Trophoblast cell (in vitro differentiated cells and primary cell): ENCODE measurements at regions not wholly inside any gene's neighbourhood (a gene's known extent, or its start where the extent isn't known, plus 50 kb on each side); places are given as distances from the start of the nearest gene placed in this dataset.

Experiments used
- DNase-seq, 2 donors: peaks; one replicate each; pipeline ENCODE4 v3.0.0-alpha.2; 2016
- H2AFZ ChIP-seq: 2 replicates; pipeline ENCODE4 v1.6.1; 2013; ENCODE audit warnings: low read length, moderate library complexity, mild to moderate bottlenecking; ENCODE audit not compliant: insufficient read depth, poor library complexity
- H2AK5ac ChIP-seq: 2 replicates; pipeline ENCODE4 v1.6.1; 2013; ENCODE audit warnings: mild to moderate bottlenecking, low read length
- H2BK120ac ChIP-seq: 2 replicates; pipeline ENCODE4 v1.6.1; 2013; ENCODE audit warnings: low read length, mild to moderate bottlenecking, moderate library complexity; ENCODE audit not compliant: insufficient read depth, poor library complexity
- H2BK12ac ChIP-seq: 2 replicates; pipeline ENCODE4 v1.6.1; 2013; ENCODE audit warnings: mild to moderate bottlenecking, low read length, moderate library complexity
- H2BK5ac ChIP-seq: 2 replicates; pipeline ENCODE4 v1.6.1; 2013; ENCODE audit warnings: low read length, low read depth, moderate library complexity, mild to moderate bottlenecking; ENCODE audit not compliant: poor library complexity
- H3K14ac ChIP-seq: 2 replicates; pipeline ENCODE4 v1.6.1; 2013; ENCODE audit warnings: mild to moderate bottlenecking, low read length
- H3K18ac ChIP-seq: 2 replicates; pipeline ENCODE4 v1.6.1; 2013; ENCODE audit warnings: mild to moderate bottlenecking, low read length
- H3K23ac ChIP-seq: 2 replicates; pipeline ENCODE4 v1.6.1; 2013; ENCODE audit warnings: low read length
- H3K27ac ChIP-seq: 2 replicates; pipeline ENCODE4 v1.5.1; 2013; ENCODE audit warnings: low read depth, mild to moderate bottlenecking, inconsistent platforms, low read length, moderate library complexity
- H3K27me3 ChIP-seq: 2 replicates; pipeline ENCODE4 v1.6.1; 2013; ENCODE audit warnings: inconsistent platforms, mild to moderate bottlenecking, low read length, moderate library complexity; ENCODE audit not compliant: insufficient read depth
- H3K36me3 ChIP-seq, 2 experiments: 1 replicate in 1 of 2; 2 replicates in 1 of 2; pipeline ENCODE4 v1.6.1; 2013; ENCODE audit warnings: low read length in 2 of 2, mild to moderate bottlenecking in 2 of 2, moderate library complexity in 1 of 2; ENCODE audit not compliant: insufficient read depth in 2 of 2, control insufficient read depth in 1 of 2
- H3K4ac ChIP-seq: 2 replicates; pipeline ENCODE4 v1.6.1; 2013; ENCODE audit warnings: low read depth, mild to moderate bottlenecking, low read length, moderate library complexity
- H3K4me1 ChIP-seq, 2 experiments: 1 replicate in 1 of 2; 2 replicates in 1 of 2; pipeline ENCODE4 v1.6.1; 2013; ENCODE audit warnings: low read length in 2 of 2, mild to moderate bottlenecking in 2 of 2, moderate library complexity in 1 of 2; ENCODE audit not compliant: insufficient read depth in 2 of 2, control insufficient read depth in 1 of 2
- H3K4me2 ChIP-seq: 2 replicates; pipeline ENCODE4 v1.6.1; 2013; ENCODE audit warnings: inconsistent platforms, mild to moderate bottlenecking, low read length, moderate library complexity
- H3K4me3 ChIP-seq: 2 replicates; pipeline ENCODE4 v1.5.1; 2013; ENCODE audit warnings: mild to moderate bottlenecking, low read depth, low read length, inconsistent platforms
- H3K79me1 ChIP-seq: one replicate; pipeline ENCODE4 v1.6.1; 2013; ENCODE audit warnings: low read length
- H3K79me2 ChIP-seq: 2 replicates; pipeline ENCODE4 v1.6.1; 2013; ENCODE audit warnings: low read length, mild to moderate bottlenecking; ENCODE audit not compliant: control insufficient read depth, insufficient read depth, poor library complexity
- H3K9ac ChIP-seq: 2 replicates; pipeline ENCODE4 v1.6.1; 2013; ENCODE audit warnings: mild to moderate bottlenecking, low read length
- H3K9me3 ChIP-seq: 2 replicates; pipeline ENCODE4 v1.6.1; 2013; ENCODE audit warnings: low read depth, mild to moderate bottlenecking, control low read depth, inconsistent platforms, low read length; ENCODE audit not compliant: insufficient read depth
- H4K12ac ChIP-seq: 2 replicates; pipeline ENCODE4 v1.6.1; 2013; ENCODE audit warnings: low read depth, mild to moderate bottlenecking, low read length, moderate library complexity
- H4K8ac ChIP-seq: 2 replicates; pipeline ENCODE4 v1.6.1; 2013; ENCODE audit warnings: low read depth, mild to moderate bottlenecking, low read length, moderate library complexity
- H4K91ac ChIP-seq: one replicate; pipeline ENCODE4 v1.6.1; 2013; ENCODE audit warnings: low read depth, mild to moderate bottlenecking, low read length, moderate library complexity
- WGBS: extraction: QIAGEN DNeasy Blood & Tissue Kit; methylation state at CpG from one replicate; pipeline ENCODE4 v1.1.7; 2013; ENCODE audit warnings: missing lambda C conversion rate; ENCODE audit not compliant: insufficient read length, insufficient coverage; ENCODE audit errors: extremely low coverage; 5-methylcytosine and 5-hydroxymethylcytosine counted together

DNA sequence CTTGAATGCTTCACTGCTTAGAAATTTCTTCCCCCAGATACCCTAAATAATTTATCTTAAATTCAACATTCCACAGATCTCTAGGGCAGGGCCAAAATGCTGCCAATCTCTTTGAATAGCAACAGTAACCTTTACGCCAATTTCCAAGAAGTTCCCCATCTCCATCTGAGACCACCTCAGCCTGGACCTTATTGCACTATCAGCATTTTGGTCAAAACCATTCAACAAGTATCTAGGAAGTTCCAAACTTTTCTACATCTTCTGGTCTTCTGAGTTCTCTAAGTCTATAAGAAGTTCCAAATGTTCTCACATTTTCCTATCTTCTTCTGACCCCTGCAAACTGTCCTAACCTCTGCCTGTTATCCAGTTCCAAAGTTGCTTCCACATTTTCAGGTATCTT lies 1306.9 kb upstream of the SORCS1 start:
- WGBS = no CpG with 5 or more reads among the region's 1 CpG
- Histone ChIP-seq H3K14ac (no peak overlapping the region), H4K91ac (no peak overlapping the region), H3K36me3 (no peaks in the 10 kb centered on the region), H3K27me3 (peaks cover 4% of the 10 kb centered on the region), H3K4me2 (no peak overlapping the region), H3K9me3 (peaks cover 4% of the 10 kb centered on the region), H3K18ac (no peak overlapping the region), H2AFZ (no peak overlapping the region), H3K79me1 (no peaks in the 10 kb centered on the region), H3K27ac (no peak overlapping the region), H2BK12ac (no peak overlapping the region), H4K8ac (no peak overlapping the region), H3K4me1 (peaks cover 3% of the 10 kb centered on the region in 2 experiments), H2BK5ac (no peak overlapping the region), H2BK120ac (no peak overlapping the region), H3K79me2 (no peaks in the 10 kb centered on the region), H3K23ac (no peak overlapping the region), H2AK5ac (no peak overlapping the region), H3K4ac (no peak overlapping the region), H3K9ac (no peak overlapping the region), H3K4me3 (no peak overlapping the region), H4K12ac (no peak overlapping the region)
- no peak for DNase-seq

DNA sequence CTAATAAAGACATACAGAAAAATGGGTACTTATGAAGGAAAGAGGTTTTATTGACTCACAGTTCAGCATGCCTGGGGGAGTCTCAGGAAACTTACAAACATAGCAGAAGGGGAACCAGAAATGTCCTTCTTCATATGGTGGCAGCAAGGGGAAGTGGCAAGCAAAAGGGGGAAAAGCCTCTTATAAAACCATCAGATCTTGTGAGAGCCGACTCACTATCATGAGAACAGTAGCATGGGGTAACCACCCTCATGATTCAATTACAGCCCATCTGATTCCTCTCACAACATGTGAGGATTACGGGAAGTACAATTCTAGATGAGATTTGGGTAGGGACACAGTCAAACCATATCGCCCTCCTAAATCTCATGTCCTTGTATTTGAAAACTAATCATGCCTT lies 1305.4 kb upstream of the SORCS1 start:
- Histone ChIP-seq H3K14ac (no peak overlapping the region), H2AFZ (no peak overlapping the region), H4K91ac (no peak overlapping the region), H3K4me2 (no peak overlapping the region), H3K4me3 (no peak overlapping the region), H4K8ac (no peak overlapping the region), H4K12ac (no peak overlapping the region), H3K79me2 (no peaks in the 10 kb centered on the region), H3K9ac (no peak overlapping the region), H3K36me3 (no peaks in the 10 kb centered on the region), H2BK12ac (no peak overlapping the region), H3K23ac (no peak overlapping the region), H2BK120ac (no peak overlapping the region), H3K9me3 (peaks cover 4% of the 10 kb centered on the region), H3K4me1 (peaks cover 8 to 9% of the 10 kb centered on the region in 2 experiments), H3K18ac (no peak overlapping the region), H2BK5ac (no peak overlapping the region), H2AK5ac (no peak overlapping the region), H3K79me1 (no peaks in the 10 kb centered on the region), H3K27ac (no peak overlapping the region), H3K4ac (no peak overlapping the region), H3K27me3 (peaks cover 14% of the 10 kb centered on the region)
- no peak for DNase-seq
- no CpG with 5 or more reads among the region's 3 CpGs for WGBS

DNA sequence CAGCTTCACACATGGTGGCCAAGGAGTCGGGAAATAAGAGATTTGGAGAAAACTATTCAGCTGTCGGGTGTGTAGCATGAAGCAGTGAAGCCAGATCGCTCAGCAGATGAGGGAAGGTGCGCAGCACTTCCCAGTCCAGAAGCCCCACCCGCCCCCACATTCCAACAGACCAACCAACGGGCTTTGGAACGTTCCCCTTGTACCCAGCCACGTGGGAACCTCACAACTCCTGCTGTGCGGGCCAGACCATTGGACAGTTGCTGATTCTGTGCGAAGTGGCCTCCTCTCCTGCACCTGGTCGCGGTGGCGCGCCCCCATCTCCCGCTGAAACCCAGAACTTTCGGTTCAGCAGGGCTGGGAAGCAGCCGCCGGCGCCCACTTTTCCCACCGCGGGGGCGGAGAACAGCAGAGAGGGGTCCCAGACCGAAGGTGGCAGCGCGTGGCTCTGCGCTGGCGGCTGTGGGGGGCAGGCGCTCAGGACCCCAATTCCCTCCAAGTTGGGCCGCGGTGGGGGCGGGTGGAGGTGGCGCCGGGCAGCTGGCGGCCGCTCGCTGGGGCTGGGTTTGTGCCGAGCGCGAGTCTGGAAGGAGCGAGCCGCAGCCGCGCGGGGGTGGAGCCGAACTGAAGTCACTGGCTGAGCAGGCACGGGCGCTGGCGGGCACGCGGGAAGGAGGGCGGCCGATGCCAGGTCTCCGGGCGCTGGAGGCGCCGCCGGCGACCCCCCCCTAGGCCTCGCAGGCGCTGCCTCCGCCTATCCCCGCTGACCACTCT lies 1301.5 kb upstream of the SORCS1 start:
- no peak overlapping the region for H3K27ac ChIP-seq
- H3K4me3 ChIP-seq = peak overlapping the region; percentile 75
- no peaks in the 10 kb centered on the region for H3K36me3 ChIP-seq
- no peak overlapping the region for H3K4ac ChIP-seq
- no peak overlapping the region for H3K9ac ChIP-seq
- H3K14ac ChIP-seq = no peak overlapping the region
- H3K27me3 ChIP-seq = peaks cover 14% of the 10 kb centered on the region
- H2AFZ ChIP-seq = peak overlapping the region; percentile 95
- no peak overlapping the region for H4K12ac ChIP-seq
- H2BK12ac ChIP-seq = no peak overlapping the region
- H2BK120ac ChIP-seq = no peak overlapping the region
- H3K79me2 ChIP-seq = no peaks in the 10 kb centered on the region
- WGBS = no CpG with 5 or more reads among the region's 62 CpGs
- peak overlapping the region; percentile 95 for H3K4me2 ChIP-seq
- H3K18ac ChIP-seq = no peak overlapping the region
- no peak overlapping the region for H2AK5ac ChIP-seq
- H3K79me1 ChIP-seq = no peaks in the 10 kb centered on the region
- H4K91ac ChIP-seq = no peak overlapping the region
- H3K9me3 ChIP-seq = peaks cover 4% of the 10 kb centered on the region
- no peak overlapping the region for H2BK5ac ChIP-seq
- H3K4me1 ChIP-seq = peaks cover 8 to 9% of the 10 kb centered on the region in 2 experiments
- H3K23ac ChIP-seq = no peak overlapping the region
- no peak for DNase-seq
- H4K8ac ChIP-seq = peak overlapping the region; percentile 13

DNA sequence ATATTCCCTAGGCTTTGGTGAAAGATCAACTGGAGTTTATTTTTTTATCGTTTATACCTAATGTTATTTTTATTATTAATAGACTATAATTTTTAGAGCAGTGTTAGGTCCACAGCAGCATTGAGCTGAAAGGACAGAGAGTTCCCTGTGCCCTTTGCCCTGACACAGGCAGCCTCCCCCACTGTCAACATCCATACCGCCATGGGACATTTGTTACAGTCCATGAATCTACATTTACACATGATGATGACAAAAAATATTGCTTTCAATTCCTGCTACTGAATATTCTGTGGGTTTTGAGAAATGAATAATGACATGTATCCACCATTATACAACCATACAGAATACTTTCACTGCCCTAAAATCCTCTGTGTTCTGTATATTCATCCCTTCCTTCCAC lies 1297.5 kb upstream of the SORCS1 start:
- H4K12ac ChIP-seq = no peak overlapping the region
- H3K4me2 ChIP-seq = no peak overlapping the region
- H2AFZ ChIP-seq = no peak overlapping the region
- no peak overlapping the region for H3K4ac ChIP-seq
- no peak overlapping the region for H2AK5ac ChIP-seq
- H4K8ac ChIP-seq = no peak overlapping the region
- no peak overlapping the region for H2BK12ac ChIP-seq
- no peaks in the 10 kb centered on the region for H3K79me1 ChIP-seq
- no peak overlapping the region for H3K14ac ChIP-seq
- H2BK5ac ChIP-seq = no peak overlapping the region
- no CpG with 5 or more reads among the region's 2 CpGs for WGBS
- no peak for DNase-seq
- H4K91ac ChIP-seq = no peak overlapping the region
- H3K23ac ChIP-seq = no peak overlapping the region
- no peak overlapping the region for H3K27ac ChIP-seq
- H3K18ac ChIP-seq = no peak overlapping the region
- no peaks in the 10 kb centered on the region for H3K36me3 ChIP-seq
- no peak overlapping the region for H2BK120ac ChIP-seq
- no peak overlapping the region for H3K9ac ChIP-seq
- H3K27me3 ChIP-seq = peaks cover 14% of the 10 kb centered on the region
- no peak overlapping the region for H3K4me3 ChIP-seq
- H3K4me1 ChIP-seq = peaks cover 8 to 9% of the 10 kb centered on the region in 2 experiments
- no peaks in the 10 kb centered on the region for H3K9me3 ChIP-seq
- H3K79me2 ChIP-seq = no peaks in the 10 kb centered on the region
